Breast epithelium (tissue), 3 donors: ENCODE measurements at regions not wholly inside any gene's neighbourhood (a gene's known extent, or its start where the extent isn't known, plus 50 kb on each side); places are given as distances from the start of the nearest gene placed in this dataset.

Experiments
- POLR2A ChIP-seq: fragments of 450-650 bp; IDR thresholded peaks from one replicate; pipeline ENCODE4 v1.6.1; 2016; ENCODE audit warnings: antibody characterized with exemption, mild to moderate bottlenecking, moderate library complexity
- TF ChIP-seq, protein P1 (sequence below), 3 donors: fragments of 450-650 bp; IDR thresholded peaks; one replicate each; pipeline ENCODE4 v1.5.1; 2016 to 2017; ENCODE audit warnings: antibody characterized with exemption in 3 of 3, mild to moderate bottlenecking in 3 of 3, moderate library complexity in 3 of 3

DNA sequence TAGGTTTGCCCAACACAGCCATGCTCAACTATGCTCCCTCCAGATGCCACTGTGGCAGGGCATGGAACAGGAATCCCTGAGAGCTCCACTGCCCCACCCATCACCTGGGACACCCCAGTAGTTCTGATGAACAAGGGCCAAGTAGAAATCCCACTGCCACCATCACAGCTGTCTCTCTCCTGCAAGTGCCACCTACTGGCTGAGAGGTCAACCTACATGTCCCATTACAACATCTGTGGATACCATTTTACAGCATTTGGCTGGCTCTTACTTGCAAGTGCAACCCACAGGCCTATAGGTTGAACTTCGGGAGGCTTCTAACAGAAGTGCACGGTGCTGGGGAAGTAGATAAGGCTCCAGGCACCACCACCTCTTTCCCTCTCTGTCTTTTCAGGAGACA, 142.5 kb downstream of the CXXC4 start:
- TF ChIP-seq, protein P1, sequence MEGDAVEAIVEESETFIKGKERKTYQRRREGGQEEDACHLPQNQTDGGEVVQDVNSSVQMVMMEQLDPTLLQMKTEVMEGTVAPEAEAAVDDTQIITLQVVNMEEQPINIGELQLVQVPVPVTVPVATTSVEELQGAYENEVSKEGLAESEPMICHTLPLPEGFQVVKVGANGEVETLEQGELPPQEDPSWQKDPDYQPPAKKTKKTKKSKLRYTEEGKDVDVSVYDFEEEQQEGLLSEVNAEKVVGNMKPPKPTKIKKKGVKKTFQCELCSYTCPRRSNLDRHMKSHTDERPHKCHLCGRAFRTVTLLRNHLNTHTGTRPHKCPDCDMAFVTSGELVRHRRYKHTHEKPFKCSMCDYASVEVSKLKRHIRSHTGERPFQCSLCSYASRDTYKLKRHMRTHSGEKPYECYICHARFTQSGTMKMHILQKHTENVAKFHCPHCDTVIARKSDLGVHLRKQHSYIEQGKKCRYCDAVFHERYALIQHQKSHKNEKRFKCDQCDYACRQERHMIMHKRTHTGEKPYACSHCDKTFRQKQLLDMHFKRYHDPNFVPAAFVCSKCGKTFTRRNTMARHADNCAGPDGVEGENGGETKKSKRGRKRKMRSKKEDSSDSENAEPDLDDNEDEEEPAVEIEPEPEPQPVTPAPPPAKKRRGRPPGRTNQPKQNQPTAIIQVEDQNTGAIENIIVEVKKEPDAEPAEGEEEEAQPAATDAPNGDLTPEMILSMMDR (IDR thresholded peaks at IDR 0.05): no peak
- no peak for TF ChIP-seq POLR2A
